ENCODE measurements at regions not wholly inside any gene's neighbourhood (a gene's known extent, or its start where the extent isn't known, plus 50 kb on each side); places are given as distances from the start of the nearest gene placed in this dataset.

DNA sequence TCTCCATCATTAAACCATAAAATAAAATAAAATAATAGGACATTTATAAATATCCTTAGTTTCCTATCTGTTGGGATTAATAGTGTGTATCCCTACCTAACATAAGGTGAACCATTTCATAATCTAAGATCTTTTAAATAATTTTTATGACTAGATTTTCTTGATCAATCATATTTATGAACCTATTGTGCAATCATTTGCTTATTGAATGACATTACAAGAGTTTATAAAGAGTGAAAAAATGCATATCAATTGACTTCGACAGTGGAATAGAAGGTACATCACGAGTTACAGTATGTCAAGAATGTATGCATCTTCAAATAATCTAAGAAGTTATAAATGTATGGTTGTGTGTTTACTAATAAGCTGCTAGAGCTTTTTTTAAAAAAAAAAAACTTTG lies 1554.8 kb upstream of the TMEFF2 start:
- TF ChIP-seq, protein P1, sequence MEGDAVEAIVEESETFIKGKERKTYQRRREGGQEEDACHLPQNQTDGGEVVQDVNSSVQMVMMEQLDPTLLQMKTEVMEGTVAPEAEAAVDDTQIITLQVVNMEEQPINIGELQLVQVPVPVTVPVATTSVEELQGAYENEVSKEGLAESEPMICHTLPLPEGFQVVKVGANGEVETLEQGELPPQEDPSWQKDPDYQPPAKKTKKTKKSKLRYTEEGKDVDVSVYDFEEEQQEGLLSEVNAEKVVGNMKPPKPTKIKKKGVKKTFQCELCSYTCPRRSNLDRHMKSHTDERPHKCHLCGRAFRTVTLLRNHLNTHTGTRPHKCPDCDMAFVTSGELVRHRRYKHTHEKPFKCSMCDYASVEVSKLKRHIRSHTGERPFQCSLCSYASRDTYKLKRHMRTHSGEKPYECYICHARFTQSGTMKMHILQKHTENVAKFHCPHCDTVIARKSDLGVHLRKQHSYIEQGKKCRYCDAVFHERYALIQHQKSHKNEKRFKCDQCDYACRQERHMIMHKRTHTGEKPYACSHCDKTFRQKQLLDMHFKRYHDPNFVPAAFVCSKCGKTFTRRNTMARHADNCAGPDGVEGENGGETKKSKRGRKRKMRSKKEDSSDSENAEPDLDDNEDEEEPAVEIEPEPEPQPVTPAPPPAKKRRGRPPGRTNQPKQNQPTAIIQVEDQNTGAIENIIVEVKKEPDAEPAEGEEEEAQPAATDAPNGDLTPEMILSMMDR (IDR thresholded peaks at IDR 0.05 in 2 of 3, conservative IDR thresholded peaks at IDR 0.05 in 1 of 3; ENCODE audit: control insufficient read depth in 2 of 3, extremely low read depth in 1 of 3, insufficient read depth in 1 of 3, low read depth in 3 of 3, low read length in 3 of 3), result no peak
- TF ChIP-seq, protein P2, sequence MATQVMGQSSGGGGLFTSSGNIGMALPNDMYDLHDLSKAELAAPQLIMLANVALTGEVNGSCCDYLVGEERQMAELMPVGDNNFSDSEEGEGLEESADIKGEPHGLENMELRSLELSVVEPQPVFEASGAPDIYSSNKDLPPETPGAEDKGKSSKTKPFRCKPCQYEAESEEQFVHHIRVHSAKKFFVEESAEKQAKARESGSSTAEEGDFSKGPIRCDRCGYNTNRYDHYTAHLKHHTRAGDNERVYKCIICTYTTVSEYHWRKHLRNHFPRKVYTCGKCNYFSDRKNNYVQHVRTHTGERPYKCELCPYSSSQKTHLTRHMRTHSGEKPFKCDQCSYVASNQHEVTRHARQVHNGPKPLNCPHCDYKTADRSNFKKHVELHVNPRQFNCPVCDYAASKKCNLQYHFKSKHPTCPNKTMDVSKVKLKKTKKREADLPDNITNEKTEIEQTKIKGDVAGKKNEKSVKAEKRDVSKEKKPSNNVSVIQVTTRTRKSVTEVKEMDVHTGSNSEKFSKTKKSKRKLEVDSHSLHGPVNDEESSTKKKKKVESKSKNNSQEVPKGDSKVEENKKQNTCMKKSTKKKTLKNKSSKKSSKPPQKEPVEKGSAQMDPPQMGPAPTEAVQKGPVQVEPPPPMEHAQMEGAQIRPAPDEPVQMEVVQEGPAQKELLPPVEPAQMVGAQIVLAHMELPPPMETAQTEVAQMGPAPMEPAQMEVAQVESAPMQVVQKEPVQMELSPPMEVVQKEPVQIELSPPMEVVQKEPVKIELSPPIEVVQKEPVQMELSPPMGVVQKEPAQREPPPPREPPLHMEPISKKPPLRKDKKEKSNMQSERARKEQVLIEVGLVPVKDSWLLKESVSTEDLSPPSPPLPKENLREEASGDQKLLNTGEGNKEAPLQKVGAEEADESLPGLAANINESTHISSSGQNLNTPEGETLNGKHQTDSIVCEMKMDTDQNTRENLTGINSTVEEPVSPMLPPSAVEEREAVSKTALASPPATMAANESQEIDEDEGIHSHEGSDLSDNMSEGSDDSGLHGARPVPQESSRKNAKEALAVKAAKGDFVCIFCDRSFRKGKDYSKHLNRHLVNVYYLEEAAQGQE (IDR thresholded peaks at IDR 0.05; ENCODE audit: low read depth, low read length), result no peak
- TF ChIP-seq POLR2A (IDR thresholded peaks at IDR 0.05; ENCODE audit: low read depth, low read length), result no peak
- TF ChIP-seq, protein P3, sequence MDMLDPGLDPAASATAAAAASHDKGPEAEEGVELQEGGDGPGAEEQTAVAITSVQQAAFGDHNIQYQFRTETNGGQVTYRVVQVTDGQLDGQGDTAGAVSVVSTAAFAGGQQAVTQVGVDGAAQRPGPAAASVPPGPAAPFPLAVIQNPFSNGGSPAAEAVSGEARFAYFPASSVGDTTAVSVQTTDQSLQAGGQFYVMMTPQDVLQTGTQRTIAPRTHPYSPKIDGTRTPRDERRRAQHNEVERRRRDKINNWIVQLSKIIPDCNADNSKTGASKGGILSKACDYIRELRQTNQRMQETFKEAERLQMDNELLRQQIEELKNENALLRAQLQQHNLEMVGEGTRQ (IDR thresholded peaks at IDR 0.05; ENCODE audit: borderline replicate concordance, low read depth, low read length), result no peak
- no peak for TF ChIP-seq MTA3 (IDR thresholded peaks at IDR 0.05; ENCODE audit: borderline replicate concordance, low read length)
- TF ChIP-seq ATF7 (IDR thresholded peaks at IDR 0.05; ENCODE audit: low read depth), result no peak
- no peak for TF ChIP-seq CBX3 (IDR thresholded peaks at IDR 0.05; ENCODE audit: borderline replicate concordance, low read depth)
- TF ChIP-seq ZNF274 (IDR thresholded peaks at IDR 0.05; ENCODE audit: insufficient read depth, insufficient read length), result no peak
- no peak for TF ChIP-seq MYC (IDR thresholded peaks at IDR 0.05; ENCODE audit: insufficient read depth, insufficient read length, insufficient replicate concordance, low read length, severe bottlenecking)
- TF ChIP-seq PAX5 (IDR thresholded peaks at IDR 0.05; ENCODE audit: borderline replicate concordance, low read depth, low read length), result no peak
- TF ChIP-seq IKZF2 (IDR thresholded peaks at IDR 0.05), result no peak

Data from GM12878 (cell line).